Heart left ventricle (tissue), 13 donors: ENCODE measurements at regions not wholly inside any gene's neighbourhood (a gene's known extent, or its start where the extent isn't known, plus 50 kb on each side); places are given as distances from the start of the nearest gene placed in this dataset.

Experiments
- POLR2A ChIP-seq, 2 donors: fragments of 450-650 bp; IDR thresholded peaks; one replicate each; pipeline ENCODE4 v1.6.1; 2017; ENCODE audit warnings: antibody characterized with exemption in 2 of 2, mild to moderate bottlenecking in 2 of 2, moderate library complexity in 2 of 2
- TF ChIP-seq, protein P1 (sequence below), 12 donors: fragments of 200-600 bp; sonication (generic) in 4 of 12; IDR thresholded peaks; one replicate each; pipeline versions ENCODE4 v1.5.0 to v1.8.0; 2018 to 2022; ENCODE audit warnings: antibody characterized with exemption in 12 of 12, mild to moderate bottlenecking in 5 of 12
- donor health status: ischemic (EF 13 %, LVEDD 7.1; RV severe dilation, severe dysfunction).
- donor health status: DM: no; HTN: yes; CAD: no.
- donor health status: DM: no; HTN: no; CAD: no.
- donor health status: ischemic (EF 25% LVEDD 6.9; RV normal size, moderate dysfunction).
- donor health status: ischemic (EF 25% LVEDD 5.7; RV mildly dilated, moderate dysfunction).
- donor health status: ischemic (EF 35%, LVEDD 5.7; RV mildly dilated, moderate dysfunction).
- donor health status: nonischemic (EF 11% LVEDD 7.7; RV severe dilation, severe dysfunction).
- donor health status: DM: yes; HTN: yes; CAD: no.
- donor health status: PGD.
- donor health status: ischemic (EF 29% LVEDD 5.4; RV normal size, mild dysfunction).
- donor health status: nonischemic (EF 23%, LVEDD 6.1; RV moderate dilation, normal function).

DNA sequence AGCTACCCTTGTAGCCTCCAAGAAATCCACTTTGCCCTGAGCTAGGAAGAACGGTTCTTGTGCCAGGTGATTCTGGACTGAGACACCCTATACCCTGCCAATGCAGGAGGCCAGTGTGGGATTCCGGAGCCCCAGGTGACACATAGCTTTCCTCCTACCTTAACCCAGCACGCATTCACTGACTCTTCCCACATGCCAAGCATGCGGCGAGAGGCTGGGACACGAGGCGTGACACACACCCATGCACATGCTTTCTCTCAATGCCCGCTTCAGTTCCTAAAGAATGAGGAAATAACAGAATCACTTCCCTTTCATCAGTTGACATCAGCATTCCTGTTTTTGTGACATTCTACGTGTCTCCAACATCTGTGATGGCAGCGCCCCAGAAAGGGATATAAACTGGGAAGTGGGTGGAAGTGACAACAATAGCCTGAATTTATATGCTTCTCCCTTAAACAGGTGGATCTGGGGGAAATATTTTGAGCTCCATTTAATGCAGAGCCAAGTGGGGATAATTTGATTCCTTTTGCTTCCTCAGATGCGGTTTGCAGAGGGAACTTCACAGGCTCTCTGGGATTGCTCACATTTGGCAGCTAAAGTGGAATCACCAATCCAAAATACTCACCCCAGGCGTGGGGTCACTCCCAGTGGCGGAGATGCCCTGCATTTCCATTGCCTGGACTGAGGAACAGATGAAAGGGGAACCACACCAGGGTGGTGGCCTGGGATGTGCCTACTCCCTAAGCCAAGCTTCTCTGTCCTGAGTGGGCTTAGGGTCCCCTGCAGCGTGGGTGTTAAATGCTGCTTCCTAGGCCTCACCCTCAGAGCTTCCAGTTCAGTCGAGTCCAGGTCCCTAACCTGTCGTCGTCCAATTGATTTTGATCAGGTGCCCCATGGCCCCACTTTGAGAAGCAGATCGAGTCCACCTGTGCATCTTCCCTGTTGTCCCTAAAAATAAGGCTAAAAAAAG is 445.1 kb downstream of the SIPA1L2 start:
- TF ChIP-seq, protein P1, sequence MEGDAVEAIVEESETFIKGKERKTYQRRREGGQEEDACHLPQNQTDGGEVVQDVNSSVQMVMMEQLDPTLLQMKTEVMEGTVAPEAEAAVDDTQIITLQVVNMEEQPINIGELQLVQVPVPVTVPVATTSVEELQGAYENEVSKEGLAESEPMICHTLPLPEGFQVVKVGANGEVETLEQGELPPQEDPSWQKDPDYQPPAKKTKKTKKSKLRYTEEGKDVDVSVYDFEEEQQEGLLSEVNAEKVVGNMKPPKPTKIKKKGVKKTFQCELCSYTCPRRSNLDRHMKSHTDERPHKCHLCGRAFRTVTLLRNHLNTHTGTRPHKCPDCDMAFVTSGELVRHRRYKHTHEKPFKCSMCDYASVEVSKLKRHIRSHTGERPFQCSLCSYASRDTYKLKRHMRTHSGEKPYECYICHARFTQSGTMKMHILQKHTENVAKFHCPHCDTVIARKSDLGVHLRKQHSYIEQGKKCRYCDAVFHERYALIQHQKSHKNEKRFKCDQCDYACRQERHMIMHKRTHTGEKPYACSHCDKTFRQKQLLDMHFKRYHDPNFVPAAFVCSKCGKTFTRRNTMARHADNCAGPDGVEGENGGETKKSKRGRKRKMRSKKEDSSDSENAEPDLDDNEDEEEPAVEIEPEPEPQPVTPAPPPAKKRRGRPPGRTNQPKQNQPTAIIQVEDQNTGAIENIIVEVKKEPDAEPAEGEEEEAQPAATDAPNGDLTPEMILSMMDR (IDR thresholded peaks at IDR 0.05): no peak
- no peak for TF ChIP-seq POLR2A (IDR thresholded peaks at IDR 0.05)
